HepG2 (cell line): ENCODE measurements at regions not wholly inside any gene's neighbourhood (a gene's known extent, or its start where the extent isn't known, plus 50 kb on each side); places are given as distances from the start of the nearest gene placed in this dataset.
"Not testable (repeated sequence)": the region's sequence is repeated elsewhere in the genome, so short reads cannot be mapped to it uniquely, and the experiment has no call there.

Experiments
- GABPB1 ChIP-seq: IDR thresholded peaks from 2 replicates; pipeline ENCODE4 v1.6.1; 2016; ENCODE audit warnings: mild to moderate bottlenecking, missing genetic modification reagents, moderate library complexity, missing compliant biosample characterization
- KDM2A ChIP-seq: sonication (generic); formaldehyde crosslinking; IDR thresholded peaks from 2 replicates; pipeline ENCODE4 v1.4.0; 2020; ENCODE audit warnings: low read depth, missing genetic modification reagents, borderline replicate concordance
- LCORL ChIP-seq, 2 experiments: fragments of 450-650 bp in 1 of 2; sonication (generic) in 1 of 2; formaldehyde crosslinking in 1 of 2; IDR thresholded peaks; 2 replicates each; pipeline versions ENCODE4 v1.5.0 to v1.6.1; 2017 to 2020; ENCODE audit warnings: antibody characterized with exemption in 1 of 2, missing genetic modification reagents in 1 of 2
- RAD21 ChIP-seq: fragments of 450-650 bp; formaldehyde crosslinking; IDR thresholded peaks from 2 replicates; pipeline ENCODE4 v1.5.0; 2020; ENCODE audit warnings: mild to moderate bottlenecking
- SALL1 ChIP-seq: sonication (generic); formaldehyde crosslinking; IDR thresholded peaks from 2 replicates; pipeline ENCODE4 v1.8.0; 2022; ENCODE audit warnings: mild to moderate bottlenecking, missing genetic modification reagents
- SALL2 ChIP-seq: sonication (generic); formaldehyde crosslinking; IDR thresholded peaks from 2 replicates; pipeline ENCODE4 v1.8.1; 2023; ENCODE audit warnings: mild to moderate bottlenecking, missing genetic modification reagents, inconsistent platforms
- STAG1 ChIP-seq: sonication (generic); formaldehyde crosslinking; IDR thresholded peaks from 2 replicates; pipeline ENCODE4 v1.4.0; 2020; ENCODE audit warnings: missing genetic modification reagents
- ZBTB7A ChIP-seq: sonication (generic); formaldehyde crosslinking; IDR thresholded peaks from 2 replicates; pipeline ENCODE4 v1.8.0; 2022; ENCODE audit warnings: mild to moderate bottlenecking, missing genetic modification reagents
- ZNF501 ChIP-seq: sonication (generic); formaldehyde crosslinking; IDR thresholded peaks from 2 replicates; pipeline ENCODE4 v1.5.1; 2020; ENCODE audit warnings: mild to moderate bottlenecking, moderate library complexity, missing genetic modification reagents
- ZNF773 ChIP-seq: sonication (generic); formaldehyde crosslinking; IDR thresholded peaks from 2 replicates; pipeline ENCODE4 v1.4.0; 2020; ENCODE audit warnings: missing genetic modification reagents, borderline replicate concordance
- TF ChIP-seq, protein P1 (sequence below): sonication (generic); formaldehyde crosslinking; IDR thresholded peaks from 2 replicates; pipeline ENCODE4 v1.5.0; 2020; ENCODE audit warnings: mild to moderate bottlenecking, missing genetic modification reagents, moderate library complexity
- TF ChIP-seq, protein P2 (sequence below): sonication (generic); formaldehyde crosslinking; IDR thresholded peaks from 2 replicates; pipeline ENCODE4 v1.5.0; 2020; ENCODE audit warnings: mild to moderate bottlenecking, missing genetic modification reagents

DNA sequence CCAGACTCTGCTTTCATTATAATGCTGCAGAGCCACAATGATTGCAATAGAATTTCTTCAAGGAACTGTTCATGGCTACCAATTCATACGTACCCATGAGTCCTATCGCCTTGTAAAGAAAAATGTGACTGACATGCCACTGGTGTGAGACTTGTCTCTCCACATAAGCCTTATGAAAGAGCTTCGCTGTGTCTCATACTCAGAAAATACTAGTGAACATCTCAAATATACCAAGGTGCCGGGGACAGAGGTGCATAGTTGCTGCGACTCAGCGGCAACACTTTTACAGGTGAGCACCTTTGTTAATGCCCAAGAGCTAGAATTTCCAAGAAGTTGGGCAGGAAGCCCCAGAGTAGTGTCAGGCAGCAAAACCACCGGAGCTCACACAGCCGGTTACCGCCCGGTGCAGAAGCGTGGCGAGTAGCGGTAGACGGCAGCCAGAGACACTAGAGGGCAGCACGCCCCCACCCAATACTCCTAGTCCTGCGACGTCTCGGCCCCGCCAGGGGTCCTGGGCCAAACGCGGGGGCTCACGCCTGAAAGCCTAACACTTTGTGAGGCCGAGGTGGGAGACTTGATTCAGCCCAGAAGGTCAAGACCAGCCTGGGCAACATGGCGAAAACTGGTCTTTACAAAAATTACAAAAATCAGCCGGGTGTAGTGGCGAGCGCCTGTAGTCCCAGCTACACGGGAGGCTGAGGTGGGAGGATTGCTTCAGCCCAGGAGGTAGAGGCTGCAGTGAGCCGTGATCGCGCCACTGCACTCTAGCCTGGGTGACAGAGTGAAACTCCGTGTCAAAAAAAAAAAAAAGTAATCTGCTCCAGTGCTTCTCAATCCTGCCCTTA, 50.5 kb upstream of the CCL21 start (continued):
- TF ChIP-seq, protein P1, sequence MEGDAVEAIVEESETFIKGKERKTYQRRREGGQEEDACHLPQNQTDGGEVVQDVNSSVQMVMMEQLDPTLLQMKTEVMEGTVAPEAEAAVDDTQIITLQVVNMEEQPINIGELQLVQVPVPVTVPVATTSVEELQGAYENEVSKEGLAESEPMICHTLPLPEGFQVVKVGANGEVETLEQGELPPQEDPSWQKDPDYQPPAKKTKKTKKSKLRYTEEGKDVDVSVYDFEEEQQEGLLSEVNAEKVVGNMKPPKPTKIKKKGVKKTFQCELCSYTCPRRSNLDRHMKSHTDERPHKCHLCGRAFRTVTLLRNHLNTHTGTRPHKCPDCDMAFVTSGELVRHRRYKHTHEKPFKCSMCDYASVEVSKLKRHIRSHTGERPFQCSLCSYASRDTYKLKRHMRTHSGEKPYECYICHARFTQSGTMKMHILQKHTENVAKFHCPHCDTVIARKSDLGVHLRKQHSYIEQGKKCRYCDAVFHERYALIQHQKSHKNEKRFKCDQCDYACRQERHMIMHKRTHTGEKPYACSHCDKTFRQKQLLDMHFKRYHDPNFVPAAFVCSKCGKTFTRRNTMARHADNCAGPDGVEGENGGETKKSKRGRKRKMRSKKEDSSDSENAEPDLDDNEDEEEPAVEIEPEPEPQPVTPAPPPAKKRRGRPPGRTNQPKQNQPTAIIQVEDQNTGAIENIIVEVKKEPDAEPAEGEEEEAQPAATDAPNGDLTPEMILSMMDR (CRISPR knock-in tag): peak; percentile 93
- TF ChIP-seq, protein P2, sequence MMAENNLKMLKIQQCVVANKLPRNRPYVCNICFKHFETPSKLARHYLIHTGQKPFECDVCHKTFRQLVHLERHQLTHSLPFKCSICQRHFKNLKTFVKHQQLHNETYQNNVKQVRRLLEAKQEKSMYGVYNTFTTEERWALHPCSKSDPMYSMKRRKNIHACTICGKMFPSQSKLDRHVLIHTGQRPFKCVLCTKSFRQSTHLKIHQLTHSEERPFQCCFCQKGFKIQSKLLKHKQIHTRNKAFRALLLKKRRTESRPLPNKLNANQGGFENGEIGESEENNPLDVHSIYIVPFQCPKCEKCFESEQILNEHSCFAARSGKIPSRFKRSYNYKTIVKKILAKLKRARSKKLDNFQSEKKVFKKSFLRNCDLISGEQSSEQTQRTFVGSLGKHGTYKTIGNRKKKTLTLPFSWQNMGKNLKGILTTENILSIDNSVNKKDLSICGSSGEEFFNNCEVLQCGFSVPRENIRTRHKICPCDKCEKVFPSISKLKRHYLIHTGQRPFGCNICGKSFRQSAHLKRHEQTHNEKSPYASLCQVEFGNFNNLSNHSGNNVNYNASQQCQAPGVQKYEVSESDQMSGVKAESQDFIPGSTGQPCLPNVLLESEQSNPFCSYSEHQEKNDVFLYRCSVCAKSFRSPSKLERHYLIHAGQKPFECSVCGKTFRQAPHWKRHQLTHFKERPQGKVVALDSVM (CRISPR knock-in tag): peak; percentile 89
- not testable (repeated sequence) for TF ChIP-seq LCORL (IDR thresholded peaks at IDR 0.05)
- 0 out of 2 replicates have a peak, but pooled peaks have one; percentile 29 for TF ChIP-seq LCORL (CRISPR knock-in tag; IDR thresholded peaks at IDR 0.05)
- TF ChIP-seq SALL1: peak; percentile 21; the same call in 1 of the 2 replicates
- 0 out of 2 replicates have a peak, but pooled peaks have one; percentile 19 for TF ChIP-seq GABPB1 (CRISPR knock-in tag)
- TF ChIP-seq ZNF501 (CRISPR knock-in tag): peak; percentile 35; the same call in 1 of the 2 replicates
- TF ChIP-seq ZBTB7A (CRISPR knock-in tag): 0 out of 2 replicates have a peak, but pooled peaks have one; percentile 26
- peak; percentile 59; the same call in 1 of the 2 replicates for TF ChIP-seq KDM2A (CRISPR knock-in tag)
- TF ChIP-seq STAG1 (CRISPR knock-in tag): peak; percentile 89
- peak; percentile 42; the same call in 1 of the 2 replicates for TF ChIP-seq SALL2 (CRISPR knock-in tag)
- 0 out of 2 replicates have a peak, but pooled peaks have one; percentile 36 for TF ChIP-seq ZNF773 (CRISPR knock-in tag)
- peak; percentile 87 for TF ChIP-seq RAD21 (CRISPR knock-in tag)
